ENCODE measurements at regions not wholly inside any gene's neighbourhood (a gene's known extent, or its start where the extent isn't known, plus 50 kb on each side); places are given as distances from the start of the nearest gene placed in this dataset.

GRCh38 chr11:70585236-70585545 is 186.9 kb downstream of the CTTN start:
- Histone ChIP-seq H3K4me3 (ENCODE audit: low read depth in 2 of 2, low read length in 1 of 2) (no peak overlapping the region), H3K9me2 (no peaks in the 10 kb centered on the region), H2AFZ (ENCODE audit: low read depth) (no peak overlapping the region), H4K20me1 (ENCODE audit: insufficient read depth) (no peaks in the 10 kb centered on the region), H3K4me2 (no peak overlapping the region), H3K9me3 (no peaks in the 10 kb centered on the region), H3K4me1 (ENCODE audit: control insufficient read depth in 1 of 2, insufficient read depth in 2 of 2, low read depth in 1 of 2, low read length in 1 of 2) (peaks cover 0 to 40% of the 10 kb centered on the region in 2 experiments; a peak in 1 of 4 replicates), H3K9ac (no peak overlapping the region), H3F3A (replicated peaks; ENCODE audit: insufficient read depth) (no peaks in the 10 kb centered on the region), H3K27me3 (ENCODE audit: insufficient read depth) (no peaks in the 10 kb centered on the region), H3K36me3 (replicated peaks in 1 of 2; ENCODE audit: control insufficient read depth in 1 of 2, insufficient read depth in 2 of 2, low read length in 1 of 2) (no peaks in the 10 kb centered on the region), H3K27ac (ENCODE audit: low read depth in 2 of 2, low read length in 1 of 2) (no peak overlapping the region), H3K79me2 (ENCODE audit: insufficient read depth) (no peaks in the 10 kb centered on the region)
- TF ChIP-seq, protein P1, sequence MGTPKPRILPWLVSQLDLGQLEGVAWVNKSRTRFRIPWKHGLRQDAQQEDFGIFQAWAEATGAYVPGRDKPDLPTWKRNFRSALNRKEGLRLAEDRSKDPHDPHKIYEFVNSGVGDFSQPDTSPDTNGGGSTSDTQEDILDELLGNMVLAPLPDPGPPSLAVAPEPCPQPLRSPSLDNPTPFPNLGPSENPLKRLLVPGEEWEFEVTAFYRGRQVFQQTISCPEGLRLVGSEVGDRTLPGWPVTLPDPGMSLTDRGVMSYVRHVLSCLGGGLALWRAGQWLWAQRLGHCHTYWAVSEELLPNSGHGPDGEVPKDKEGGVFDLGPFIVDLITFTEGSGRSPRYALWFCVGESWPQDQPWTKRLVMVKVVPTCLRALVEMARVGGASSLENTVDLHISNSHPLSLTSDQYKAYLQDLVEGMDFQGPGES (IDR thresholded peaks at IDR 0.05; ENCODE audit: low read depth, low read length), result no peak
- WGBS (ENCODE audit: low lambda C conversion rate), result no CpG with 5 or more reads among the region's 1 CpG
- ChIA-PET POLR2A (no interaction called here), CTCF (interaction anchor here (0.9 to 1.4 kb wide), 2 partner anchors 9 to 22 kb away, joined by 3 to 5 read pairs; no protein-coding TSS in a partner anchor)
- DNase-seq, result no peak

GRCh38 chr11:70586261-70587074 is 188.1 kb downstream of the CTTN start:
- Histone ChIP-seq H3K79me2 (ENCODE audit: insufficient read depth) (no peaks in the 10 kb centered on the region), H3K4me3 (ENCODE audit: low read depth in 2 of 2, low read length in 1 of 2) (no peak overlapping the region), H2AFZ (ENCODE audit: low read depth) (no peak overlapping the region), H3K27ac (ENCODE audit: low read depth in 2 of 2, low read length in 1 of 2) (no peak overlapping the region), H3K9ac (no peak overlapping the region), H3K4me1 (ENCODE audit: control insufficient read depth in 1 of 2, insufficient read depth in 2 of 2, low read depth in 1 of 2, low read length in 1 of 2) (peaks cover 0 to 40% of the 10 kb centered on the region in 2 experiments; a peak in 1 of 4 replicates), H3K9me2 (no peaks in the 10 kb centered on the region), H3K9me3 (no peaks in the 10 kb centered on the region), H3K36me3 (replicated peaks in 1 of 2; ENCODE audit: control insufficient read depth in 1 of 2, insufficient read depth in 2 of 2, low read length in 1 of 2) (no peaks in the 10 kb centered on the region), H3K4me2 (no peak overlapping the region), H3K27me3 (ENCODE audit: insufficient read depth) (no peaks in the 10 kb centered on the region), H4K20me1 (ENCODE audit: insufficient read depth) (no peaks in the 10 kb centered on the region), H3F3A (replicated peaks; ENCODE audit: insufficient read depth) (no peaks in the 10 kb centered on the region)
- TF ChIP-seq YY1 (IDR thresholded peaks at IDR 0.05; ENCODE audit: low read depth), result no peak
- no peak for DNase-seq
- 74% methylated on average over 16 of the region's 26 CpGs for WGBS (ENCODE audit: low lambda C conversion rate)
- ChIA-PET POLR2A (no interaction called here), CTCF (interaction anchor here (0.6 kb wide), 1 partner anchor 21 kb away, joined by 3 read pairs; no protein-coding TSS in a partner anchor)

DNA sequence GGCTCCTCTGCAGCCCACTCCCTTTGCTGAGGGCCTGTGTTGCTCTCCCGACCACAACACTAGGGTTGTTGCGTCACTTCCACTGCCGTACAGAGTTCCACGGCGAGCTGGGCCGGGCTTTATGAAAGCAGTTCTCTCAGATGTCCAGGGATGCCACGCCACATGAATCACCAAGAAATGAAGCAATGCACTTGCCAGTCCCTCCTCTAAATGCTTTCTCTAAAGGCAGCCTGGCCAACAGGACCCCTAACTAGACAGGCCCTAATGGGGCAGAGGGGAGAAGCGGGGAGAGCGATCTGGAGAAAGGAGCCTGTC is 188.7 kb downstream of the CTTN start:
- H3K9me2 ChIP-seq, result no peaks in the 10 kb centered on the region
- no peaks in the 10 kb centered on the region for H4K20me1 ChIP-seq (ENCODE audit: insufficient read depth)
- H3K4me1 ChIP-seq (ENCODE audit: control insufficient read depth in 1 of 2, insufficient read depth in 2 of 2, low read depth in 1 of 2, low read length in 1 of 2), result peaks cover 0 to 36% of the 10 kb centered on the region in 2 experiments; a peak in 1 of 4 replicates
- CTCF ChIA-PET, result no interaction called here
- TF ChIP-seq MXI1 (IDR thresholded peaks at IDR 0.05; ENCODE audit: low read depth, low read length) (no peak), CHD2 (IDR thresholded peaks at IDR 0.05; ENCODE audit: low read length, partially characterized antibody) (no peak), GATA2 (CRISPR knock-in tag; IDR thresholded peaks at IDR 0.05) (no peak), JUND (IDR thresholded peaks at IDR 0.05) (no peak), YY1 (IDR thresholded peaks at IDR 0.05; ENCODE audit: low read depth) (no peak), FOXJ3 (CRISPR knock-in tag; IDR thresholded peaks at IDR 0.05) (no peak), CTCF (IDR thresholded peaks at IDR 0.05) (no peak)
- TF ChIP-seq, protein P1 (IDR thresholded peaks at IDR 0.05; ENCODE audit: low read depth, low read length), result no peak
- TF ChIP-seq, protein P2, sequence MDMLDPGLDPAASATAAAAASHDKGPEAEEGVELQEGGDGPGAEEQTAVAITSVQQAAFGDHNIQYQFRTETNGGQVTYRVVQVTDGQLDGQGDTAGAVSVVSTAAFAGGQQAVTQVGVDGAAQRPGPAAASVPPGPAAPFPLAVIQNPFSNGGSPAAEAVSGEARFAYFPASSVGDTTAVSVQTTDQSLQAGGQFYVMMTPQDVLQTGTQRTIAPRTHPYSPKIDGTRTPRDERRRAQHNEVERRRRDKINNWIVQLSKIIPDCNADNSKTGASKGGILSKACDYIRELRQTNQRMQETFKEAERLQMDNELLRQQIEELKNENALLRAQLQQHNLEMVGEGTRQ (IDR thresholded peaks at IDR 0.05; ENCODE audit: borderline replicate concordance, low read depth, low read length), result no peak
- H3K4me2 ChIP-seq, result no peak overlapping the region
- 71% methylated on average over 9 of the region's 9 CpGs for WGBS (ENCODE audit: low lambda C conversion rate)
- no peaks in the 10 kb centered on the region for H3K79me2 ChIP-seq (ENCODE audit: insufficient read depth)
- no peak overlapping the region for H3K27ac ChIP-seq (ENCODE audit: low read depth in 2 of 2, low read length in 1 of 2)
- no peaks in the 10 kb centered on the region for H3K36me3 ChIP-seq (replicated peaks in 1 of 2; ENCODE audit: control insufficient read depth in 1 of 2, insufficient read depth in 2 of 2, low read length in 1 of 2)
- H3K4me3 ChIP-seq (ENCODE audit: low read depth in 2 of 2, low read length in 1 of 2), result no peak overlapping the region
- H3F3A ChIP-seq (replicated peaks; ENCODE audit: insufficient read depth), result no peaks in the 10 kb centered on the region
- no peaks in the 10 kb centered on the region for H3K27me3 ChIP-seq (ENCODE audit: insufficient read depth)
- POLR2A ChIA-PET, result no interaction called here
- no peak overlapping the region for H2AFZ ChIP-seq (ENCODE audit: low read depth)
- H3K9me3 ChIP-seq, result no peaks in the 10 kb centered on the region
- no peak for DNase-seq
- no peak overlapping the region for H3K9ac ChIP-seq

Measured in SK-N-SH (cell line).